GM19328 (cell line): ENCODE measurements at regions not wholly inside any gene's neighbourhood (a gene's known extent, or its start where the extent isn't known, plus 50 kb on each side); places are given as distances from the start of the nearest gene placed in this dataset.
"Not testable (repeated sequence)": the region's sequence is repeated elsewhere in the genome, so short reads cannot be mapped to it uniquely, and the experiment has no call there.

ENCODE experiments used
- ATAC-seq: cut with Tn5 transposase; IDR thresholded peaks from one replicate; pipeline ENCODE4 v1.9.1; 2021; ENCODE audit warnings: mild to moderate bottlenecking, moderate library complexity; ENCODE audit not compliant: unreplicated experiment

DNA sequence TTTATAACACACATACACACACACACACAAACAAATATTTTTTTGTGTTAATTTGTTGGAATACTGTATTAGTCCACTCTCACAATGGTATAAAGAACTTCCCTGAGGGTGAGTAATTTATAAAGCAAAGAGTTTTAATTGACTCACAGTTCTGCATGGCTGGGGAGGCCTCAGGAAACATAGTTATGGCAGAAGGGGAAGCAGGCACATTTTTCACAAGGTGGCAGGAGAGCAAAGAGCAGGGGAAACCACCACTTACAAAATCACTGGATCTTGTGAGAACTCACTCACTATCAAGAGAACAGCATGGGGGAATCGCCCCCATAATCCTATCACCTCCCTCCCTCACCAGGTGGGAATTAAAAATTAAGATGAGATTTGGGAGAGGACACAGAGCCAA, 205.4 kb upstream of the PTPRD start:
- ATAC-seq: no peak

DNA sequence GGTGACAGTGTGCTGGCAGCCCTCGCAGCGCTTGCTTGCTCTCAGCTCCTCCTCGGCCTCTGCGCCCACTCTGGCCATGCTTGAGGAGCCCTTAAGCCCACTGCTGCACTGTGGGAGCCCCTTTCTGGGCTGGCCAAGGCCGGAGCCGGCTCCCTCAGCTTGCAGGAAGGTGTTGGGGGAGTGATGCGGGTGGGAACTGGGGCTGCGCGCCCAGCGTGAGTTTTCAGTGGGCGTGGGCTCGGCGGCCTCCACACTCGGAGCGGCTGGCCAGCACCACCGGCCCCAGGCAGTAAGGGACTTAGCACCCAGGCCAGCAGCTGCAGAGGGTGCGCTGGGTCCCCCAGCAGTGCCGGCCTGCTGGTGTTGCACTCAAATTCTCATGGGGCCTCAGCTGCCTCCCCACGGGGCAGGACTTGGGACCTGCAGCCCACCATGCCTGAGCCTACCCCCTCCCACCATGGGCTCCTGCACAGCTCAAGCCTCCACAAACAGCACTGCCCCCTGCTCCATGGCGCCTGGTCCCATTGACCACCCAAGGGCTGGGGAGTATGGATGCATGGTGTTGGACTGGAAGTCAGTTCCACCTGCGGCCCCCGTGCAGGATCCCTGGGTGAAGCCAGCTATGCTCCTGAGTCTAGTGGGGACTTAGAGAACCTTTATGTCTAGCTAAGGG, 223.1 kb upstream of the PTPRD start:
- no peak for ATAC-seq

DNA sequence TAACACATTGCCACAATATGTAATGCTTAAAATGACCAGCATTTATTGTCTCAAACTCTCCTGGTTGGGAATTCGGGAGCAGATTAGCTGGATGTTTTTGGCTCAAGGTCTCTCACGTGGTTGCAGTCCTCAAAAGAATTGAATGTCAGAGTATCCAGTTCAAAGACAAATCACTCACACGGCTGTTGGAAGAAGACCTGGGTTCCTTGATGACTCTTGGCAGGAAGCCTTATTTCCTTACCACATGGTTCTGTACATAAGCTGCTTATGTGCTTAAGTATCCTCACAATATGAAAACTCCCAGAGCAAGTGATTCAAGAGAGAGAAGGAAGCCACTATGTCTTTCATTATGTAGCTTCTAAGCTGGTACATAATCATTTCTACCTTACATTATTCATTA, 230.3 kb upstream of the PTPRD start:
- no peak for ATAC-seq

DNA sequence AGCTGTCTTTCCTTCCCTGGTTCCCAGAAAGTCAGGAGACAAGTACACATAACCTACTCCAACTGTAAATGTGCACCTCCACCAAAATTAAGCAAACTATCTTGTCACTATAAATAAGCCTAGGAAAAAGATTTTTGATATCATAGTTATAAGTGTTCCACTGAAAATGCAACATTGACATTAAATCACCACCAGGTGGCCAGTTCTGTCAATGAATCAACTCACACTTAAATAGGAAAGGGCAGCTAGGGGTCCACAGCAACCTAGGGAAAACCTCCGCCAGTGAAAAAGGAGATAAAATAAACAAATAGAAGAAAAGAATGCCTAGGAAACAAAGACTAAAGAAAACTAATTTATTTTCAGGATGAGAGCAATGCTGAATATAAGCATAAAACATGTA, 243.0 kb upstream of the PTPRD start:
- no peak for ATAC-seq

DNA sequence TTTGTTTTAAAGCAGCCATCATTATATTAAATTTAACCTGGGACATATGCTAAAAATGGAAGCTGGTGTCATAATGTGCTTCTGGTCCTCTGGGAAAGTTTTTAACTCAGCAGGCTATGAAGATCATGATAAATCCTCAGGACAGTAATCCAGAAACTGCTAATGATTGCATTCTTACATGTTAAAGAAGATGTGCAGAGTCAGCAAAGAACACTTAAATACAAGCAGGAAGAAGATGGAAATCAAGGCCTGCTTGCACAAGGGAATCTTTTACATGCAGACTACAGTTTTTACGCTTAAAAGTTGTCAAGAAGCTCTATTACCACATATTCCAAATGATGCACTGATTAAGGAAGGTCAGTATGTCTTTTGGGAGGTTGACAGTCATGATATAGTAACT, 246.0 kb upstream of the PTPRD start:
- ATAC-seq: no peak

DNA sequence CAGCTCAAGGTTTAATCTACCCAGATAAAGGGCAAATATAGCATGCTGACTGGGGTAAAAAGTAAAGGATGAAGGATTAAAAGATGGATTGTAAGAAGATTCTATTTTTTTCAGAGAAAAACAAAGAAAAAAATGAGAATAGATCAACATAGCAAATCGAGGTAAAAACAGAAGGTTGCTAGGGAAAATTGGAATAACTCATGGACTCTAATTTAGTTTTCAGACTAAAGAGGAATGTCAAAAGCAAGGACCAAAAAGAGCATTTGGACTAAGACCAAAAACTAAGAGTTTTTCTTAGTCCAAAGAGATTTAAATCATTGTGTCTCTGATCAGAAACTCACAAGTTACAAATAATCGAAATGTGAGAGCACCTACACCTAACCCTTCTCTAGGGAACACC, 250.7 kb upstream of the PTPRD start:
- ATAC-seq: no peak

DNA sequence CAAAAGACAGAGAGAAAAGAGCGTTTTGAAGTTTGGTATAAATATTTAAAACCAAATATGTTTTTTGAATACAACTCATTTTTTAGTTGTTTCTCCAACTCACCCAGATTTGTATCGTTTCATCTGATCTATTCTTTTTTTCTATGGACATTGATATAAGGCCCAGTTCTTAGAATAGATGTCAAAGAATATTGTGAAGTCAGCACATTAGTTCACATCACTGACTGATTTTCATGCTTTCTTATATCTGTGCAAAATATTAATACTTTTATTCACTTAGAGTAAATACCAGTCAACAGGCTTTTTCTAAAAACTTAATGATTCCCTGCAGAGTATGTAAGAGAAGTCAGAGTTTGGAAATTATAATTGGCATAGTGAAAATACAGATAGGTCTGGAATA, 254.4 kb upstream of the PTPRD start:
- no peak for ATAC-seq

DNA sequence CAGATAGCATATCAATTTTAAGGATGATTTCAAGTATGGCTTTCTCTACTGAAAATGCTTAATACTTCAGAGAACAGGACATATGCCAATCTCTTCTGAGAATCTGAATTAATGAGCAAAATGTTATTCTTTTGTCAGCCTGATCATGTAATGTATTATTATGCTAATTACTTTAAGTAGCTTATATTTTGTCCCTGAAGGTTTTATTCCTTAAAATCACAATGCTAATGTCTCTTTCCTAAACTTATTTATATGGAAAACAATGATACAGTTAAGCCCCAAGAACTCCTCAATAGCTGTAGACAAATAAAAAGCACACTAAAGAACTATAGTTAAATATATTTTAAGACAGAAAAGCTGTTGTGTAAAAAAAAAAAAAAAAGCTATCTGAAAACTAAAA, 256.9 kb upstream of the PTPRD start:
- ATAC-seq: no peak

DNA sequence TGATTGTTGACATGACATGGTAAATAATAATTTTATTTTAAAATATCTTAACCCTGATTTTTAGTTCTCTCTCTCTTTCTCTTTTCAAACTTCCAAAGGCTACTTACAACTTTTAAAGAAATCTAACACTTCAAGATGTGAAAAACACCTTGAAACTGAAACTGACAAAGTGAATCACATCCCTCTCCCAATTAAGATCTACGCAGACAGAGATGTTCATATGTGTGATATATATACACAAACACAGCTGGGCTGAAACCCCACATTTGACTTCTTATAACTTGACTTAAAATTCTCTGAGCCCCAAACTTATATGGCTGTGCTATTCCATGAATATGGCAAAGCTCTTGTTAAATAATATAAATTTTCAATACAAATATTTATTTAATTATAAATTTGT, 261.2 kb upstream of the PTPRD start:
- ATAC-seq: no peak

DNA sequence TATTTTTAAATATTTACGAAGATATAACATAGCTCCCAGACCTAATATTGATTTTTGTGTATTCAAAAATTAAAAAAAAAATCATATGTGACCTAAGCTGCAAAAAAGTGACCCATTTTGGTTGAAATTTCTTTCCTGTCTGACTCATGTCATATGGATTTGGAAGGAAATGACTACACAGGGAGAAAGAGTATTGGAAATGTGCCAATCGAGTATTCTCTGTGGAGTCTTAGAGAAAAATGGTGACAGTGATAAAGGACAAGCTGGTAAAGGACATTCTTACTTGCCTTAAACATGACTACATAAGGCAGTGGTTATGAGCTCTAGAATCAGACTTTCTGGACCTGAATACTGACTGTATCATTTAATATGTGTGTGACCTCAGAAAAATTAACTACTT, 262.9 kb upstream of the PTPRD start:
- ATAC-seq: no peak

DNA sequence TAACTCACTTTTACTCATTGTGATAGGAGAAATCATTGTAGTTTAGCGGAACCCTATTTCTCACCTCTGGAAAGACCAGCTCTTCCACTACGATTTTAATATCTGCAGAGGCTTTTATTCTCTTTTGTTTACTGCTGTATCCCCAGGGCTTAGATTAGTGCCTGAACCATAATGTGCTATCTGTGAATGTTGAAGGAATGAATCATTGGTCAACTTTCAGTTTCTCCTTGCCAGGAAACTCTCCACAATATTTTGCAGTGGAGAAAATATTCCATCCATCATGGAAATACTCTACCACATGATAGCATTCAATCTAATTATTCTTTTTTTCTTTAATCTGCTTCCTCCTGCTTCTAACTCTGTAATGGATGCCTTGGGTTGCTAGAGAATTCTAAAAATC, 263.5 kb upstream of the PTPRD start:
- ATAC-seq: no peak

DNA sequence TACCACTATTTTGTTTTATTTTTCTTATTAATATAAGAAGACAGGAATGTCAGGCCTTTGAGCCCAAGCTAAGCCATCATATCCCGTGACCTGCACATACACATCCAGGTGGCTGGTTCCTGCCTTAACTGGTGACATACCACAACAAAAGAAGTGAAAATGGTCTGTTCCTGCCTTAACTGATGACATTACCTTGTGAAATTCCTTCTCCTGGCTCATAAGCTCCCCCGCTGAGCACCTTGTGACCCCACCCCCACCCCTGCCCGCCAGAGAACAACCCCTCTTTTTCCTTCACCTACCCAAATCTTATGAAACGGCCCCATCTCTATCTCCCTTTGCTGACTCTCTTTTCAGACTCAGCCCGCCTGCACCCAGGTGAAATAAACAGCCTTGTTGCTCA, 277.5 kb upstream of the PTPRD start:
- not testable (repeated sequence) for ATAC-seq

DNA sequence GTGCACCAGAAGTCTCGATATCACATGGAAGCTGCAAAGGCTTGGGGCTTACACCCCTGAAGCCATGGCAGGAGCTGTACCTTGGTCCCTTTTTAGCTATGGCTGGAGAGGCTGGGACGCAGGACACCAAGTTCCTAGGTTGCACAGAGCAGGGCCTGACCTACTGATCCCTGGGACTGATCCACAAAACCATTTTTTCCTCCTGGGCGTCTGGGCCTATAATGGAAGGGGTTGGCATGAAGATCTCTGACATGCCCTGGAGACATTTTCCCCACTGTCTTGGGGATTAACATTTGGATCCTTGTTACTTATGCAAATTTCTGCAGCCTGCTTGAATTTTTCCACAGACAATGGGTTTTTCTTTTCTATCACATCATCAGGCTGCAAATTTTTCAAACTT, 286.7 kb upstream of the PTPRD start:
- no peak for ATAC-seq

DNA sequence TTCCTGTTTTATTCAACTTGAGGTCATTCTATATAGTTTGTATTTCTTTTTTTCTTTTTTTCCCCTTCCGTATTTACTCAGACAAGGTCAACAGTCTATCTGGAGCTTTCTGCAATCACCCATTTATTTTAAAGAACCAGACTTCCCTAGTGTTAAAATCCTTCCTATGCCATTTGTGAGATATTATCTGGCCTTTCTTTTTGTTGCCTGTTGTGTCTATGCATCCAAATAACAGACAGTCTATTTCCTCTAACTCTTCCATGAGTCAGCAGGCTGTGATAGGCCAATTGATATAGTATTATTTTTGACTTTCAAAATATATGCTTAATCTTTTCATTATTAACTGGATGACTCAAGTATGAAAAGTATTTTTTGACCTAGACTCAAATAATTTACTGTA, 291.2 kb upstream of the PTPRD start:
- no peak for ATAC-seq

DNA sequence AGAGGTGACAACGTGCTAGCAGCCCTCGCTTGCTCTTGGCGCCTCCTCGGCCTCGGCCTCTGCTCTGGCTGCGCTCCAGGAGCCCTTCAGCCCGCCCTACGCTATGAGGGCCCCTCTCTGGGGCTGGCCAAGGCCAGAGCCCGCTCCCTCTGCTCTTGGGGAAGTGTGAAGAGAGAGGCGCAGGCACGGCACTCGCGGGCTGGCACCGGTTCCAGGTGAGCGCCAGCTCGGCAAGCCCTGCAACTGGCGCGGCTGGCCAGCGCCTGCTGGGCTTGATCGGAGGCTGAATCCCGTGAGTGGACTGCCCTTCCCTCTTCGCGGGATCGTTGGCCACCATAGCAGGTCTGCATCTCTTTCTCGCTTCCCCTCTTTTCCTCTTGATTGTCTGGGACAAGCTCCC, 298.0 kb upstream of the PTPRD start:
- ATAC-seq: no peak

DNA sequence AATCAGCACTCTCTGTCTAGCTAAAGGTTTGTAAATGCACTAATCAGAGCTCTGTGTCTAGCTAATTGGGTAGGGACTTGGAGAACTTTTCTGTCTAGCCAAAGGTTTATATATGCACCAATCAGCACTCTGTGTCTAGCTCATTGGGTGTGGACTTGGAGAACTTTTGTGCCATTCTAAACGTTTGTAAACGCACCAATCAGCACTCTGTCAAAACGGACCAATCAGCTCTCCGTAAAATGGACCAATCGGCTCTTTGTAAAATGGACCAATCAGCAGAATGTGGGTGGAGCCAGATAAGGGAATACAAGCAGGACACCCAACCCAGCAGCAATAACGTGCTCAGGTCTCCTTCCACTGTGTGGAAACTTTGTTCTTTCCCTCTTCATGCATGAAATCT, 298.6 kb upstream of the PTPRD start:
- ATAC-seq: no peak

DNA sequence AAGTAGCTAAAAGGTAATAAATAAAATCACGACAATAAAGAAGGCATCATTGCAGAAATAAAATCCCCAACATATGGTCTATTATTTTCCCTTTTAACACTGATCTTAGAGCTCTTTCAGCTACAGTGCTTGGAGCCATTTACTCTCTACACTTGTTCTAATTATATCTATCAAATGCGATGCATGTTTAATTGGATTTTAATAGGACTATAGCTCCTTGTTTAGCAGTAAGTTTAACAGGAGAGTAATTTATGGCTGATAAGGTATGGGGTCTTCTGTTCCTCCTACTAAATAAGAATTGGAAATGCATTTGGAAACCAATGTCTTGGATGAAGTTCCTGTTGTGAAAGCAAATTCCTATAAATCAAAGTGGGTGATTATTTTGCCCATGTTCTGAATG, 304.2 kb upstream of the PTPRD start:
- no peak for ATAC-seq

DNA sequence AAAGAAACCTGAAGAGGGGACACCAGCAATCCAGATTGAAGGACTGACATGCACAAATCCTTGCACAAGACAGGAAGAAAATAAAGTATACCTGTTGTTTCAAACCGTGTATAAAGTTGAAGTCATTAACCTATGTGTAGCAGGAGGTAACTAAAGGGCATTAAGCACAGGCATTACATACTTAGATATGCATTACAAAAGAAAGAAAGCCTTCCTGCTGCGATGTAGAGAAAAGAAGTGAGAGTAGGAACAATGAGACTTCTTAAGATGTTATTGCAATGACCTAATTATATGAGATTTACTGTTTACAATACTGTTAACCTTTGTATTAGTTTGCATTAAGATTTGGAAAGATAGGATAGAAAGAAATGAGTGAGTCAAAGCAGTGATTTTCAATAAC, 308.9 kb upstream of the PTPRD start:
- no peak for ATAC-seq

DNA sequence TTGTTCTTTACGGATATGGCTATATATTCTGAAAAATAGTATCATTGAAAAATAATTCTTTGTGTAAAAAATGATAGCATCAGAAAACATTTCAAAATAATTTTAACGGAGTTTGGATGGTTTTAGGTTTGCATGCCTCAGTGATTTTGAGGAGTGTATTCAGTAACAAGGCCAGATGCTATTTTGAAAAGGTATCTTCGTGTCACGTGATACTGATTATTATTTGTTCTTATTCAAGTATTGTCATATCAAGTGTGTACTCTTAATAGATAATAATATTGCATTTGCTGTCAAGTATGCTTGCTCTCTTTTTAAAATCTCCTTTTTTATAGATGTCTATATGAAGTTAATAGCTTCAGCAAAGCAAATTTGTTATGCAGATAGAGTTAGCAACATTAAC, 313.1 kb upstream of the PTPRD start:
- ATAC-seq: no peak

DNA sequence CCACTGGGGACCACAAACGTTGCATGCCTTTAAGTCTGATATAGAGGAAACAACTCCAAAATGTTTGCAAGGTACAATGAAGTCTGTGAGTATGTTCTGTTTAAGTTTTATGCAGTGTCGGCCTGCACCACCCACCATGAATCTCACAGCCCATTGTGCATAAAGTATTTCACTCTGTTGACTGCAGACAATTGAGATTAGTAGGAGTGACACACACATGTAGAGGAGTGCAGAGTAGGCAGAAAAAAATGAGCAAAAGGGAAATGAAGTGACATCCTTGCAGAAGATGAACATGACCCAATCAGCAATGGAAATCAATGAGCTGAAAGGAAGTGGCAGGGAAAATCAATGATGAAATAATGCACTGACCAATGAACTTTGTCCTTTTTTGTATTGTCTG, 315.6 kb upstream of the PTPRD start:
- ATAC-seq: no peak

DNA sequence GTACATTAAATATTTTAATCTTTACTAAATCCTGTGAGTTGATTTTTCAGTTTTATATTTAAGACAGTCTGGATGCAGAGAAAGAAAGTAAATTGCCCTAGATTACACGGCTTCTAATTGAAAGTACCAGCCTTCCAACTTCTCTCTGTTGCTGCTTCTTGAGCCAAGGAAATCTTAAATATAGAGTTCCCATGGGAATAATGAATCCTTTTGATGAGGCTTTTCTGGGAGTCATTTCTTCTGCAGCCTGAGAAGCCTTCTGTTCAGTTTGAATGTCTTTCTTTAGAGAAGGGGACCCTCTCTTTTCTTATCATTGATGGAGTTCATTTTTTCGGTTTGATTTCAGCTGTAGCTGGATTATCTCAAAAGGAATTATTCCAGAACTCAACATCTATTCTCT, 317.3 kb upstream of the PTPRD start:
- ATAC-seq: no peak

DNA sequence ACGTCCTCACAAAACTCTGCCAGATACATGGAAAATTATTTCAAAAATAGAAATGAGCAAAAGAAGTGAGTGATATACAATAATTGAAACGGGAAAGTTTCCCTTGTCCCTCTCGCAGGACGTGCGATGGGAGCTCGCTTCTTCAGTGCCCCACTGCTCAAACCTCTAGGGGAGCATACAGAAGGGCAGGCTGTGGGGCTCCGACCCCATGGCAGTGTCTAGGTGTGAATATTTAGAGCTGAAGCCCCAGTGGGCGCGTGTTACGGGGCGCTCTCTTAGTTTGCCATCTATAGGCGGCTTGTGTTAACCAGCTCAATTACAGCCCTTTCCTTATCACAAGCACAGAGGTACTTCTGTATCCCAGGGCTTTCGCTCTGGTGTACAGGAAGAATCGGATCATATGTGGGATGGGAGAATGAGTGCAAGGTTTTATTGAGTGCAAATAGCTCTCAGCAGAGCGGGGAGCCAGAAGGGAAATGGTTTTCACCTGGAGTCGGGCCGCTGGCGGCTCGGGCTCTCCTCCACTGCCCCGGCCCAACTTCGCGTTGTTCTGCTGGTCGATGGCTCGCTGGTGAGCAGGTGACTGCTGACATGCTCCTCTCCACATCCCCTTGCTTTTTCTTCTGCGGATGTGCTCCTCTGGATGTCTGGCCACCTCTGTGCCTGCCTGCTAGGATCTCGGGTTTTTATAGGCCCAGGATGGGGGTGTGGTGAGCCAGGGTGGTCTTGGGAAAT, 334.0 kb upstream of the PTPRD start:
- ATAC-seq: no peak

DNA sequence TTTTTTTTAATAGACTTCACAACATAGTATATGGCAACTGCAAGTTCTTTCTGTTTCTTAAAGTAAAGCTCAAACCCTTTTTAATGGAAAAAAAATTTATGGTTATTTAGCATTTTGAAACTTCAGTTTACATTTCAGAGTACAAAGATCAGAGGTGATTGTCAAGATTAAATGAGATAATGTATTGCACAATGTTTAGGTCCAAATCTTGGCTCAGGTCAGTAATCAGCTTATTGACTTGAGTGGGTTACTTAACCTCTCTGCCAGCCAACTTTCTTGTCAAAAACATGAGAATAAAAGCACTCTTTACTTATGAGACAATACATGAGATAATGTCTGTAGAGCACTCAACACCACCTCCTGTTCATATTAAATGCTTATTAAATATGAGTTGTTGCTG, 345.1 kb upstream of the PTPRD start:
- no peak for ATAC-seq
